NCI-H2227 (cell line): ENCODE measurements at regions not wholly inside any gene's neighbourhood (a gene's known extent, or its start where the extent isn't known, plus 50 kb on each side); places are given as distances from the start of the nearest gene placed in this dataset.

ENCODE experiments used
- DNase-seq: peaks from one replicate; lab custom pipeline; 2025; ENCODE audit not compliant: unreplicated experiment; lab: John Stamatoyannopoulos, UW

GRCh38 chr9:99282406-99282805 lies 60.3 kb downstream of the SEC61B start:
- no peak for DNase-seq

GRCh38 chr9:99285965-99286364 lies 63.9 kb downstream of the SEC61B start:
- DNase-seq = no peak

- DNase-seq = no peak
Observed at GRCh38 chr9:99286536-99286935, 64.5 kb downstream of the SEC61B start.

GRCh38 chr9:99287641-99288040 lies 65.6 kb downstream of the SEC61B start:
- DNase-seq = no peak

GRCh38 chr9:99288830-99289229 lies 66.7 kb downstream of the SEC61B start:
- DNase-seq = no peak

- DNase-seq = no peak
Observed at GRCh38 chr9:99294850-99295461, 72.9 kb downstream of the SEC61B start.

GRCh38 chr9:99296291-99296951 lies 74.3 kb downstream of the SEC61B start:
- DNase-seq = peak; percentile 40

- no peak for DNase-seq
Observed at GRCh38 chr9:99298614-99299013, 76.5 kb downstream of the SEC61B start.

- DNase-seq = no peak
Observed at GRCh38 chr9:99299211-99300102, 77.4 kb downstream of the SEC61B start.

GRCh38 chr9:99300103-99300439 lies 78.0 kb downstream of the SEC61B start:
- no peak for DNase-seq

- no peak for DNase-seq
Observed at GRCh38 chr9:99300603-99301002, 78.5 kb downstream of the SEC61B start.

- peak; percentile 10 for DNase-seq
Observed at GRCh38 chr9:99303177-99303576, 81.1 kb downstream of the SEC61B start.

GRCh38 chr9:99305124-99305523 lies 83.0 kb downstream of the SEC61B start:
- no peak for DNase-seq

GRCh38 chr9:99305820-99306811 lies 84.0 kb downstream of the SEC61B start:
- no peak for DNase-seq

- no peak for DNase-seq
Observed at GRCh38 chr9:99307851-99308250, 85.8 kb downstream of the SEC61B start.

- no peak for DNase-seq
Observed at GRCh38 chr9:99309141-99309939, 87.3 kb downstream of the SEC61B start.

- DNase-seq = no peak
Observed at GRCh38 chr9:99312736-99313135, 90.7 kb downstream of the SEC61B start.

- DNase-seq = no peak
Observed at GRCh38 chr9:99319048-99319447, 97.0 kb downstream of the SEC61B start.

- peak; percentile 0 for DNase-seq
Observed at GRCh38 chr9:99322299-99322698, 100.2 kb downstream of the SEC61B start.
